ENCODE measurements at regions not wholly inside any gene's neighbourhood (a gene's known extent, or its start where the extent isn't known, plus 50 kb on each side); places are given as distances from the start of the nearest gene placed in this dataset.
A peak's percentile ranks its signal among the peaks of the same experiment; 100 is the strongest.

DNA sequence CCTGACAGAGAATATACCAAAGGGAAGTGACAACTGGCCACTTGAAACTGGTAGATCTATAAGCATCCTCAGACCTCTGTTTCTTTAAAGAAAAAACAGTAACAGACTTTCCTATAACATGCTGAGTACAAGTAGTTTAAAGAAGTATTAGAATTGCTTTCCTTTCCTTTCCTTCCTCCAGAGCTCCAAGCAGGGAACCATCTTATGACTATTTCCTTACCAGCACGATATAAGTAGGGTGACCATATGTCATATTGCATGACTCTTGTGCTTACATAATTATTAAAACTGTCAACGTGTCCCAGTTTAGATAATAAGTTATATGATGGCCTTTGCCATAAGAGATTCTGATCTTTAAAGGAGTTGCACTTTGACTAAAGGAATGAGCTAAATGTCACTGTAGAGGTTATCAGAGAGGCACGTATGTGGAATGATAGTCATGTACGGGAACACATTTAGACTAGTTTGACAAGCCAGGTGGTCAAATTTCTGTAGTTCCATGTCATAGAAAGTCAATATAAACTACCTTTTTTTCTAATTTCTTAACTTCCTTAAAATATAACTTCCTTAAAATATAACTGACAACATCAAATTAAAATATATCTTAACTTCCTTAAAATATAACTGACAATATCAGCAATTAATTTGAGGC lies 212.7 kb upstream of the CD180 start:
- CTCF ChIA-PET, result no interaction called here
- Mint-ChIP-seq H3K27me3 (no peaks in the 10 kb centered on the region), H3K4me3 (no peak overlapping the region), H3K27ac (no peak overlapping the region), H3K4me1 (peaks cover 8% of the 10 kb centered on the region), H3K9me3 (ENCODE audit: insufficient read depth) (no peaks in the 10 kb centered on the region)
- POLR2A ChIA-PET, result no interaction called here
- Histone ChIP-seq H3K27me3 (replicated peaks in 1 of 4; ENCODE audit: control extremely low read depth in 1 of 4, control insufficient read depth in 3 of 4, insufficient read depth in 4 of 4, low read length in 3 of 4) (no peaks in the 10 kb centered on the region), H4K20me1 (ENCODE audit: control insufficient read depth, insufficient read depth, low read length, poor library complexity, severe bottlenecking) (no peaks in the 10 kb centered on the region), H2AFZ (ENCODE audit: insufficient read depth, low read depth, low read length, poor library complexity, severe bottlenecking) (no peak overlapping the region), H3K9me3 (ENCODE audit: control extremely low read depth in 1 of 3, control insufficient read depth in 2 of 3, insufficient read depth in 1 of 3, low read length in 2 of 3) (no peaks in the 10 kb centered on the region), H3K9ac (ENCODE audit: low read length) (no peak overlapping the region), H3K36me3 (replicated peaks in 1 of 2; ENCODE audit: control extremely low read depth in 1 of 2, control insufficient read depth in 1 of 2, extremely low read depth in 1 of 2, insufficient read depth in 2 of 2, low read length in 1 of 2) (no peaks in the 10 kb centered on the region), H3K79me2 (ENCODE audit: control insufficient read depth, insufficient read depth, low read length) (no peaks in the 10 kb centered on the region), H3K4me2 (replicated peaks; ENCODE audit: low read depth, low read length, poor library complexity, severe bottlenecking) (peak overlapping the region; percentile 12), H3K27ac (ENCODE audit: low read length in 2 of 2) (no peak overlapping the region), H3K4me1 (ENCODE audit: control insufficient read depth in 2 of 2, insufficient read depth in 2 of 2, low read length in 2 of 2) (peaks cover 4 to 7% of the 10 kb centered on the region in 2 donors), H3K4me3 (ENCODE audit: control extremely low read depth in 1 of 5, extremely low read depth in 1 of 5, insufficient read depth in 1 of 5, low read depth in 2 of 5, low read length in 4 of 5) (no peak overlapping the region)
- no peak for TF ChIP-seq EZH2 (IDR thresholded peaks at IDR 0.05; ENCODE audit: borderline replicate concordance, insufficient read depth, low read depth, low read length, poor library complexity, severe bottlenecking)
- TF ChIP-seq, protein P1, sequence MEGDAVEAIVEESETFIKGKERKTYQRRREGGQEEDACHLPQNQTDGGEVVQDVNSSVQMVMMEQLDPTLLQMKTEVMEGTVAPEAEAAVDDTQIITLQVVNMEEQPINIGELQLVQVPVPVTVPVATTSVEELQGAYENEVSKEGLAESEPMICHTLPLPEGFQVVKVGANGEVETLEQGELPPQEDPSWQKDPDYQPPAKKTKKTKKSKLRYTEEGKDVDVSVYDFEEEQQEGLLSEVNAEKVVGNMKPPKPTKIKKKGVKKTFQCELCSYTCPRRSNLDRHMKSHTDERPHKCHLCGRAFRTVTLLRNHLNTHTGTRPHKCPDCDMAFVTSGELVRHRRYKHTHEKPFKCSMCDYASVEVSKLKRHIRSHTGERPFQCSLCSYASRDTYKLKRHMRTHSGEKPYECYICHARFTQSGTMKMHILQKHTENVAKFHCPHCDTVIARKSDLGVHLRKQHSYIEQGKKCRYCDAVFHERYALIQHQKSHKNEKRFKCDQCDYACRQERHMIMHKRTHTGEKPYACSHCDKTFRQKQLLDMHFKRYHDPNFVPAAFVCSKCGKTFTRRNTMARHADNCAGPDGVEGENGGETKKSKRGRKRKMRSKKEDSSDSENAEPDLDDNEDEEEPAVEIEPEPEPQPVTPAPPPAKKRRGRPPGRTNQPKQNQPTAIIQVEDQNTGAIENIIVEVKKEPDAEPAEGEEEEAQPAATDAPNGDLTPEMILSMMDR (IDR thresholded peaks at IDR 0.05), result no peak
- no CpG with 5 or more reads among the region's 4 CpGs for WGBS (ENCODE audit: insufficient coverage)
- DNase-seq (peak; percentile 8), ATAC-seq (ENCODE audit: low read depth) (no peak)
- intact Hi-C loops (cut with micrococcal nuclease), result no loop called here

DNA sequence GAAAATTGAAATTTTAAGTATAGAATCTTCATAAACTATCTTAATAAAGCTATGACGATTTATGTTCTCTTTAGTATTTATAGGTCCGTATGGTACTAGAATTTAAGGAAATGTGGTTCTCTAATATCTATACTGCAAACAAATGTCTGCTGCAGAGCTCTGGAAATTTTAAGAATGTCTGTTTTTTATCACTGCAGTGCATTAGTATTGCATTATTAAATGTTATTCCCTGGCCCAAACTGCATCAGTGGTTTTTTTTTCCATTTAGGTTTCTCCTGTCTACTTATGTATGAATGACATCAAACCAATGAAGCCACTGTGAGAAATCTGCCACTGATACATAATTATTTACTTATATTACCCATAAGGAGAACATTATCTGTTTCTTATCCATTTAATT lies 211.4 kb upstream of the CD180 start:
- CTCF ChIA-PET, result no interaction called here
- Histone ChIP-seq H4K20me1 (ENCODE audit: control insufficient read depth, insufficient read depth, low read length, poor library complexity, severe bottlenecking) (no peaks in the 10 kb centered on the region), H3K36me3 (replicated peaks in 1 of 2; ENCODE audit: control extremely low read depth in 1 of 2, control insufficient read depth in 1 of 2, extremely low read depth in 1 of 2, insufficient read depth in 2 of 2, low read length in 1 of 2) (no peaks in the 10 kb centered on the region), H3K9me3 (ENCODE audit: control extremely low read depth in 1 of 3, control insufficient read depth in 2 of 3, insufficient read depth in 1 of 3, low read length in 2 of 3) (no peaks in the 10 kb centered on the region), H3K27ac (ENCODE audit: low read length in 2 of 2) (no peak overlapping the region), H2AFZ (ENCODE audit: insufficient read depth, low read depth, low read length, poor library complexity, severe bottlenecking) (no peak overlapping the region), H3K4me1 (ENCODE audit: control insufficient read depth in 2 of 2, insufficient read depth in 2 of 2, low read length in 2 of 2) (peaks cover 4 to 7% of the 10 kb centered on the region in 2 donors), H3K4me3 (ENCODE audit: control extremely low read depth in 1 of 5, extremely low read depth in 1 of 5, insufficient read depth in 1 of 5, low read depth in 2 of 5, low read length in 4 of 5) (no peak overlapping the region), H3K4me2 (replicated peaks; ENCODE audit: low read depth, low read length, poor library complexity, severe bottlenecking) (no peak overlapping the region), H3K27me3 (replicated peaks in 1 of 4; ENCODE audit: control extremely low read depth in 1 of 4, control insufficient read depth in 3 of 4, insufficient read depth in 4 of 4, low read length in 3 of 4) (no peaks in the 10 kb centered on the region), H3K79me2 (ENCODE audit: control insufficient read depth, insufficient read depth, low read length) (no peaks in the 10 kb centered on the region), H3K9ac (ENCODE audit: low read length) (no peak overlapping the region)
- intact Hi-C loops (cut with micrococcal nuclease), result no loop called here
- POLR2A ChIA-PET, result no interaction called here
- DNase-seq, result no peak
- no peak for ATAC-seq (ENCODE audit: low read depth)
- no peak overlapping the region for H3K4me3 Mint-ChIP-seq
- TF ChIP-seq, protein P1 (IDR thresholded peaks at IDR 0.05), result no peak
- no peak for TF ChIP-seq EZH2 (IDR thresholded peaks at IDR 0.05; ENCODE audit: borderline replicate concordance, insufficient read depth, low read depth, low read length, poor library complexity, severe bottlenecking)
- no peaks in the 10 kb centered on the region for H3K9me3 Mint-ChIP-seq (ENCODE audit: insufficient read depth)
- no CpG with 5 or more reads among the region's 2 CpGs for WGBS (ENCODE audit: insufficient coverage)
- peaks cover 8% of the 10 kb centered on the region for H3K4me1 Mint-ChIP-seq
- H3K27me3 Mint-ChIP-seq, result no peaks in the 10 kb centered on the region
- no peak overlapping the region for H3K27ac Mint-ChIP-seq

Data from B cell (primary cell).